HFF-Myc (cell line): ENCODE measurements at regions not wholly inside any gene's neighbourhood (a gene's known extent, or its start where the extent isn't known, plus 50 kb on each side); places are given as distances from the start of the nearest gene placed in this dataset.

Experiments used
- DNase-seq: peaks from one replicate; pipeline ENCODE4 v3.0.0-alpha.2; 2011; ENCODE audit warnings: low read depth; ENCODE audit errors: extremely low read depth
- H3K4me3 ChIP-seq: replicated peaks from 2 replicates; pipeline ENCODE4 v1.5.1; 2011; ENCODE audit warnings: low read depth, mild to moderate bottlenecking, control low read depth, low read length
- CTCF ChIP-seq: IDR thresholded peaks from 2 replicates; pipeline ENCODE4 v1.5.1; 2012; ENCODE audit warnings: mild to moderate bottlenecking, low read depth, low read length, control low read depth; ENCODE audit errors: missing control alignments

DNA sequence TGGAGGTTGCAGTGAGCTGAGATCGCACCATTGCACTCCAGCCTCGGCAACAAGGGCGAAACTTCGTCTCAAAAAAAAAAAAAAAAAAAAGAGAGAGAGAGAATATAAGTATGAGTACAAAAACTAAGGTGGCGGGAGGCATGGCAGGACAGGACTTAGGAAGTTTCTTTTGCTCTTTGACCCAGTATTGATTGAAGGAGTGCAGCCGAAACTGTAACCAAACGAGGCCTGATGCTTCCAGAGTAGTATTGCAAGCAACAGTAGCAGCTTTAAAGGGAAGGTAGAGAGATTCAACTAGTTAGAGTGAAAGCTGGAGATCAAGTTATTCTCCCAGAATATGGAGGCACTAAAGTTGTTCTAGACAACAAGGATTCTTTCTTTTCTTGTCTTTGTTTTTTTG, 99.2 kb upstream of the CASZ1 start:
- no peak for TF ChIP-seq CTCF
- no peak for DNase-seq
- no peak overlapping the region for H3K4me3 ChIP-seq

DNA sequence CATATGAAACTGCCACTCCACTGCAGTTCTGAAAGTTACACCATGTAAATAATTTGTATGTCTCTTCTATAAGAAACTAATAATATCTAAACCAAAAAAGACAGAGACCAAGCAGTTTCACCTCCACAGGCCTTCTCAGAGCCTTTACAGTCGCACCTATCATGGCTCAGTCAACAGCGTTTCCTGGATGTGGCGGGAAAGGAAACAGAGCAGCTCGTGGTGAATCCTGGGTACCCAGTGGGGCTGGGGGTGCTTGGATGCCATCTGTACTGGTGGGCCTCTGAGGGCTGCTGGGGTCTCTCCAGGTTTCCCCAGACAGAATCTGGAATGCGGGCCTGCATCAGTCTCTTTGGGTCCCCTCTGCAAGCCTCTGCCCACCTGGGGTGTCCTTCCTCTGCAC, 100.2 kb upstream of the CASZ1 start:
- no peak overlapping the region for H3K4me3 ChIP-seq
- no peak for TF ChIP-seq CTCF
- no peak for DNase-seq

GRCh38 chr1:10897321-10897980, 101.0 kb upstream of the CASZ1 start:
- DNase-seq, result no peak
- TF ChIP-seq CTCF, result no peak

GRCh38 chr1:10897981-10898728, 101.7 kb upstream of the CASZ1 start:
- TF ChIP-seq CTCF, result no peak
- no peak for DNase-seq
- no peak overlapping the region for H3K4me3 ChIP-seq

More at GRCh38 chr1:10897321-10897980, 101.0 kb upstream of the CASZ1 start:
- H3K4me3 ChIP-seq, result no peak overlapping the region

DNA sequence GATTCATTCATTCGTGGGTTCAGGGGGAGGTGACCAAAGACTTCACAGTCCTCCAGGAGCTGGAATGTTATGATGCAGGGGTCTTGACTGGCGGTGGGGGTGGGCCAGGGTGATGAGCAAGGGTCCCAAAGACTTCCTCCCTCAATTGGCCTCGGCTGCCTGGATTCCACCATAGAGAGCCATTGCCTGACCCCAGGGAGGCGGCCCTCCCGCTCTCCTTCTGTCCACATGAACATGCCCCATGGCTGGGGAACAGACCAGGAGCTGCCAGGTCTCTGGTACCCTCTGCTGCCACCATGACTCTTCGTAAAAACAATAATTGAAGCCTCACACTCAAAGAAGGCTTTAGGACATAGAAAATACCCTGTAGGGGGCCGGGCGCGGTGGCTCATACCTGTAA, 102.5 kb upstream of the CASZ1 start:
- DNase-seq, result no peak
- no peak overlapping the region for H3K4me3 ChIP-seq
- TF ChIP-seq CTCF, result no peak

GRCh38 chr1:10899490-10900250, 103.2 kb upstream of the CASZ1 start:
- no peak for DNase-seq
- no peak for TF ChIP-seq CTCF
- H3K4me3 ChIP-seq, result no peak overlapping the region
